H1 (cell line): ENCODE measurements at regions not wholly inside any gene's neighbourhood (a gene's known extent, or its start where the extent isn't known, plus 50 kb on each side); places are given as distances from the start of the nearest gene placed in this dataset.

Experiments
- CTCF ChIA-PET: fragments of 300-600 bp; sonication (Branson Sonifier 250); formaldehyde crosslinking; loops from one replicate; lab custom pipeline; 2021; ENCODE audit not compliant: partially characterized antibody; lab: Charles Lee
- POLR2A ChIA-PET: fragments of 300-600 bp; sonication (Branson Sonifier 250); formaldehyde crosslinking; loops from one replicate; lab custom pipeline; 2021; ENCODE audit warnings: inconsistent platforms; ENCODE audit not compliant: partially characterized antibody; lab: Charles Lee
- DNase-seq, 2 experiments: peaks; one replicate each; pipeline versions ENCODE4 v3.0.0 to v3.0.0-alpha.2; 2010 to 2022; ENCODE audit warnings: low spot score in 2 of 2, low read depth in 1 of 2, mixed read lengths in 1 of 2
- FAIRE-seq: peaks from 2 replicates; lab custom pipeline; 2011; peaks lifted over from hg19 to GRCh38; lab: Jason Lieb, UNC
- H2AFZ ChIP-seq: 2 replicates; pipeline ENCODE4 v1.8.1; 2012; ENCODE audit warnings: low read length, inconsistent platforms
- H2AK5ac ChIP-seq: 2 replicates; pipeline ENCODE4 v1.6.1; 2013; ENCODE audit warnings: low read depth, low read length
- H2BK120ac ChIP-seq: replicated peaks from 2 replicates; pipeline ENCODE3; 2013; ENCODE audit warnings: low read depth, low read length, inconsistent platforms
- H2BK12ac ChIP-seq: 2 replicates; pipeline ENCODE4 v1.6.1; 2013; ENCODE audit warnings: low read depth, low read length
- H2BK15ac ChIP-seq: 2 replicates; pipeline ENCODE4 v1.6.1; 2013; ENCODE audit warnings: low read length
- H2BK20ac ChIP-seq: 2 replicates; pipeline ENCODE4 v1.6.1; 2013; ENCODE audit warnings: low read length
- H2BK5ac ChIP-seq: 2 replicates; pipeline ENCODE4 v1.6.1; 2013; ENCODE audit warnings: low read depth, low read length
- H3K14ac ChIP-seq: 2 replicates; pipeline ENCODE4 v1.6.1; 2013; ENCODE audit warnings: inconsistent platforms; ENCODE audit not compliant: insufficient read length
- H3K18ac ChIP-seq: 2 replicates; pipeline ENCODE4 v1.6.1; 2013; ENCODE audit warnings: low read length; ENCODE audit errors: extremely low read depth
- H3K23ac ChIP-seq: 2 replicates; pipeline ENCODE4 v1.6.1; 2013; ENCODE audit warnings: inconsistent platforms; ENCODE audit not compliant: insufficient read length
- H3K23me2 ChIP-seq: 2 replicates; pipeline ENCODE4 v1.6.1; 2013; ENCODE audit warnings: low read depth, low read length
- H3K27ac ChIP-seq: 2 replicates; pipeline ENCODE4 v1.6.1; 2011; ENCODE audit warnings: low read depth, low read length, inconsistent platforms
- H3K27me3 ChIP-seq, 4 experiments: replicated peaks in 1 of 4; 1 replicate in 1 of 4; 2 replicates in 3 of 4; pipeline versions ENCODE4 v1.6.1 to v1.8.1; 2011 to 2013; ENCODE audit warnings: low read length in 3 of 4, mild to moderate bottlenecking in 3 of 4, inconsistent platforms in 2 of 4, mixed read lengths in 2 of 4, moderate library complexity in 1 of 4; ENCODE audit not compliant: control insufficient read depth in 3 of 4, insufficient read depth in 3 of 4; ENCODE audit errors: extremely low read depth in 1 of 4
- H3K36me3 ChIP-seq, 4 experiments: 2 replicates each; pipeline versions ENCODE4 v1.6.1 to v1.8.1; 2011 to 2013; ENCODE audit warnings: mild to moderate bottlenecking in 4 of 4, low read length in 3 of 4, moderate library complexity in 2 of 4, control low read depth in 1 of 4, inconsistent platforms in 1 of 4; ENCODE audit not compliant: insufficient read depth in 4 of 4, control insufficient read depth in 2 of 4
- H3K4ac ChIP-seq: replicated peaks from 2 replicates; pipeline ENCODE3; 2013; ENCODE audit warnings: low read length, low read depth, mixed read lengths, inconsistent platforms; ENCODE audit not compliant: insufficient read length
- H3K4me1 ChIP-seq, 4 experiments: replicated peaks in 1 of 4; 1 replicate in 1 of 4; 2 replicates in 3 of 4; pipeline versions ENCODE4 v1.6.1 to v1.8.1; 2011 to 2013; ENCODE audit warnings: low read length in 3 of 4, inconsistent platforms in 2 of 4, mixed read lengths in 1 of 4; ENCODE audit not compliant: insufficient read depth in 4 of 4, control insufficient read depth in 3 of 4
- H3K4me2 ChIP-seq, 2 experiments: 2 replicates each; pipeline versions ENCODE4 v1.6.1 to v1.8.1; 2011 to 2013; ENCODE audit warnings: low read depth in 2 of 2, low read length in 2 of 2, control low read depth in 1 of 2, inconsistent platforms in 1 of 2, mild to moderate bottlenecking in 1 of 2; ENCODE audit not compliant: insufficient read depth in 1 of 2
- H3K4me3 ChIP-seq, 4 experiments: fragments of 200-600, 300-600 bp in 1 of 4; sonication (generic), shearing (Covaris generic), sonication (Bioruptor Twin) in 1 of 4; 2 replicates each; pipeline versions ENCODE4 v1.5.1 to v1.8.1; 2011 to 2016; ENCODE audit warnings: low read length in 4 of 4, low read depth in 3 of 4, control low read depth in 2 of 4, inconsistent platforms in 2 of 4, mild to moderate bottlenecking in 2 of 4, mixed read lengths in 1 of 4, moderate library complexity in 1 of 4; ENCODE audit not compliant: insufficient read depth in 2 of 4; ENCODE audit errors: extremely low read depth in 1 of 4
- H3K56ac ChIP-seq: replicated peaks from 2 replicates; pipeline ENCODE3; 2013; ENCODE audit warnings: low read depth, mild to moderate bottlenecking, mixed read lengths, low read length, inconsistent platforms; ENCODE audit not compliant: insufficient read length
- H3K79me1 ChIP-seq: 2 replicates; pipeline ENCODE4 v1.6.1; 2013; ENCODE audit warnings: low read depth, low read length, control low read depth
- H3K79me2 ChIP-seq, 2 experiments: 2 replicates each; pipeline versions ENCODE4 v1.6.1 to v1.8.1; 2012 to 2013; ENCODE audit warnings: low read length in 2 of 2, mild to moderate bottlenecking in 2 of 2, inconsistent platforms in 1 of 2; ENCODE audit not compliant: insufficient read depth in 2 of 2, control insufficient read depth in 1 of 2
- H3K9ac ChIP-seq, 4 experiments: replicated peaks in 1 of 4; 1 replicate in 1 of 4; 2 replicates in 3 of 4; pipeline versions ENCODE4 v1.6.1 to v1.8.1; 2011 to 2013; ENCODE audit warnings: low read depth in 3 of 4, low read length in 3 of 4, control low read depth in 2 of 4, mild to moderate bottlenecking in 2 of 4, moderate library complexity in 2 of 4, inconsistent platforms in 1 of 4; ENCODE audit errors: extremely low read depth in 1 of 4
- H3K9me3 ChIP-seq, 2 experiments: 2 replicates each; pipeline versions ENCODE4 v1.6.1 to v1.8.1; 2012 to 2013; ENCODE audit warnings: mild to moderate bottlenecking in 2 of 2, moderate library complexity in 2 of 2, control low read depth in 1 of 2, inconsistent platforms in 1 of 2, low read depth in 1 of 2, low read length in 1 of 2, mixed read lengths in 1 of 2; ENCODE audit not compliant: insufficient read depth in 2 of 2
- H4K20me1 ChIP-seq, 2 experiments: replicated peaks in 1 of 2; 2 replicates each; pipeline versions ENCODE3 to v1.8.1; 2011 to 2013; ENCODE audit warnings: inconsistent platforms in 2 of 2, low read length in 2 of 2, mild to moderate bottlenecking in 1 of 2; ENCODE audit not compliant: insufficient read depth in 2 of 2, control insufficient read depth in 1 of 2
- H4K5ac ChIP-seq: 2 replicates; pipeline ENCODE4 v1.6.1; 2013; ENCODE audit warnings: low read length, low read depth, mixed read lengths, inconsistent platforms; ENCODE audit not compliant: insufficient read length
- H4K8ac ChIP-seq: 2 replicates; pipeline ENCODE4 v1.8.0; 2013; ENCODE audit warnings: mild to moderate bottlenecking, moderate library complexity, low read length, inconsistent platforms; ENCODE audit not compliant: insufficient read depth; ENCODE audit errors: extremely low read depth
- H4K91ac ChIP-seq: replicated peaks from 2 replicates; pipeline ENCODE3; 2013; ENCODE audit warnings: low read length, mixed read lengths, inconsistent platforms; ENCODE audit not compliant: insufficient read length
- ASH2L ChIP-seq: fragments of 200-600, 300-600 bp; sonication (generic); IDR thresholded peaks from one replicate; pipeline ENCODE4 v1.7.1; 2017; ENCODE audit warnings: low read length
- ATF2 ChIP-seq: IDR thresholded peaks from 2 replicates; pipeline ENCODE4 v1.6.1; 2012; ENCODE audit warnings: low read length, inconsistent platforms
- BACH1 ChIP-seq: IDR thresholded peaks from 2 replicates; pipeline ENCODE4 v1.6.1; 2012; ENCODE audit warnings: low read length, improper control_type of control experiment
- FOSL1 ChIP-seq: IDR thresholded peaks from 2 replicates; pipeline ENCODE4 v1.6.1; 2011; ENCODE audit warnings: mild to moderate bottlenecking, low read depth, low read length, moderate library complexity; ENCODE audit not compliant: insufficient read depth
- GABPA ChIP-seq: IDR thresholded peaks from 2 replicates; pipeline ENCODE4 v1.6.1; 2011; ENCODE audit warnings: mild to moderate bottlenecking, low read length, moderate library complexity, borderline replicate concordance; ENCODE audit not compliant: insufficient read depth
- KDM1A ChIP-seq: fragments of 200-600, 300-600 bp; sonication (generic); IDR thresholded peaks from 2 replicates; pipeline ENCODE4 v1.7.1; 2016; ENCODE audit warnings: mild to moderate bottlenecking, low read length, borderline replicate concordance
- MAFK ChIP-seq: IDR thresholded peaks from 2 replicates; pipeline ENCODE4 v1.6.1; 2012; ENCODE audit warnings: low read depth, mild to moderate bottlenecking, improper control_type of control experiment, low read length
- NRF1 ChIP-seq: IDR thresholded peaks from 2 replicates; pipeline ENCODE4 v1.6.1; 2011; ENCODE audit warnings: mild to moderate bottlenecking, low read depth, low read length, improper control_type of control experiment
- SP2 ChIP-seq: IDR thresholded peaks from 2 replicates; pipeline ENCODE4 v1.6.1; 2012; ENCODE audit warnings: mild to moderate bottlenecking, low read length, inconsistent platforms
- TBP ChIP-seq: IDR thresholded peaks from 2 replicates; pipeline ENCODE4 v1.6.1; 2011; ENCODE audit warnings: low read depth, low read length, improper control_type of control experiment
- WGBS, 2 experiments: shearing (Covaris generic) in 1 of 2; methylation state at CpG; one replicate each; pipeline versions ENCODE4 v1.1.6 to v1.1.7; 2013 to 2015; ENCODE audit warnings: low lambda C conversion rate in 2 of 2, mixed read lengths in 2 of 2, inconsistent platforms in 1 of 2, low coverage in 1 of 2, missing lambda C conversion rate in 1 of 2; ENCODE audit not compliant: insufficient replicate concordance in 2 of 2, insufficient coverage in 1 of 2, insufficient read length in 1 of 2; ENCODE audit errors: extremely low coverage in 1 of 2, missing lambda C conversion rate in 1 of 2; 5-methylcytosine and 5-hydroxymethylcytosine counted together

GRCh38 chr14:97977651-97978261 lies 1180.6 kb downstream of the VRK1 start:
- POLR2A ChIA-PET = no interaction called here
- Histone ChIP-seq H2BK20ac (no peak overlapping the region), H3K18ac (no peak overlapping the region), H2BK12ac (no peak overlapping the region), H2BK5ac (no peak overlapping the region), H2AFZ (no peak overlapping the region), H2AK5ac (no peak overlapping the region), H3K23me2 (peaks cover 2% of the 10 kb centered on the region; the same call in 1 of the 2 replicates), H4K91ac (no peak overlapping the region), H3K27me3 (0 out of 7 replicates have a peak, but pooled peaks cover 0 to 4% (median 0%) of the 10 kb centered on the region in 4 experiments), H4K8ac (no peak overlapping the region), H3K56ac (no peak overlapping the region), H4K20me1 (no peaks in the 10 kb centered on the region), H3K79me1 (no peaks in the 10 kb centered on the region), H3K4me3 (no peak overlapping the region), H3K79me2 (no peaks in the 10 kb centered on the region), H3K4ac (no peak overlapping the region), H4K5ac (no peak overlapping the region), H2BK15ac (no peak overlapping the region), H3K9me3 (no peaks in the 10 kb centered on the region), H2BK120ac (no peak overlapping the region)
- DNase-seq = peak in 1 of 2 experiments; percentile 43
- FAIRE-seq = no peak
- 92% methylated on average over 16 of the region's 17 CpGs; no CpG with 5 or more reads in 1 of the 2 experiments for WGBS, 2 experiments
- TF ChIP-seq KDM1A (no peak), BACH1 (no peak), MAFK (no peak), TBP (no peak), ATF2 (no peak), SP2 (no peak), FOSL1 (no peak), ASH2L (no peak), GABPA (no peak), NRF1 (no peak)
- TF ChIP-seq, all 59 proteins: peak for 0
- Histone ChIP-seq H3K9ac (no peak overlapping the region; a peak in 1 of 7 replicates), H3K4me2 (no peak overlapping the region; a peak in 1 of 4 replicates), H3K14ac (no peak overlapping the region), H3K23ac (no peak overlapping the region), H3K36me3 (no peaks in the 10 kb centered on the region), H3K27ac (no peak overlapping the region), H3K4me1 (no peaks in the 10 kb centered on the region; a peak in 1 of 7 replicates)
- CTCF ChIA-PET = interaction anchor here (0.7 to 2.6 kb wide), 17 partner anchors 8 to 534 kb away, joined by 3 to 28 read pairs (median 3); no protein-coding TSS in a partner anchor
